A204.1 (cell line): ENCODE measurements at regions not wholly inside any gene's neighbourhood (a gene's known extent, or its start where the extent isn't known, plus 50 kb on each side); places are given as distances from the start of the nearest gene placed in this dataset.
"Not testable (repeated sequence)": the region's sequence is repeated elsewhere in the genome, so short reads cannot be mapped to it uniquely, and the experiment has no call there.

ENCODE experiments used
- FAIRE-seq: peaks from 2 replicates; lab custom pipeline; 2012; peaks lifted over from hg19 to GRCh38; lab: Jason Lieb, UNC

GRCh38 chr7:42720991-42721796, 190.7 kb downstream of the C7orf25 start:
- no peak for FAIRE-seq

- no peak for FAIRE-seq
Observed at GRCh38 chr7:42720012-42720411, 191.9 kb downstream of the C7orf25 start.

GRCh38 chr7:42718466-42718865, 193.4 kb downstream of the C7orf25 start:
- FAIRE-seq = not testable (repeated sequence)

- FAIRE-seq = no peak
Observed at GRCh38 chr7:42714356-42714755, 197.5 kb downstream of the C7orf25 start.

- no peak for FAIRE-seq
Observed at GRCh38 chr7:42709284-42709683, 202.6 kb downstream of the C7orf25 start.

- no peak for FAIRE-seq
Observed at GRCh38 chr7:42704710-42705109, 207.2 kb downstream of the C7orf25 start.

- FAIRE-seq = no peak
Observed at GRCh38 chr7:42702647-42703046, 209.2 kb downstream of the C7orf25 start.

- FAIRE-seq = no peak
Observed at GRCh38 chr7:42700406-42701327, 211.2 kb downstream of the C7orf25 start.

GRCh38 chr7:42699380-42700178, 212.3 kb downstream of the C7orf25 start:
- FAIRE-seq = no peak

- FAIRE-seq = no peak
Observed at GRCh38 chr7:42698600-42699374, 213.1 kb downstream of the C7orf25 start.

- no peak for FAIRE-seq
Observed at GRCh38 chr7:42694894-42695507, 216.9 kb downstream of the C7orf25 start.

GRCh38 chr7:42693722-42694121, 218.1 kb downstream of the C7orf25 start:
- FAIRE-seq = no peak

- FAIRE-seq = no peak
Observed at GRCh38 chr7:42692621-42693020, 219.2 kb downstream of the C7orf25 start.

- FAIRE-seq = no peak
Observed at GRCh38 chr7:42690794-42691639, 220.9 kb downstream of the C7orf25 start.

- FAIRE-seq = no peak
Observed at GRCh38 chr7:42689626-42690025, 222.2 kb downstream of the C7orf25 start.

GRCh38 chr7:42688056-42688371, 223.9 kb downstream of the C7orf25 start:
- no peak for FAIRE-seq

GRCh38 chr7:42687211-42688055, 224.4 kb downstream of the C7orf25 start:
- FAIRE-seq = no peak

- FAIRE-seq = no peak
Observed at GRCh38 chr7:42686594-42687156, 225.2 kb downstream of the C7orf25 start.

GRCh38 chr7:42685911-42686310, 226.0 kb downstream of the C7orf25 start:
- FAIRE-seq = no peak
